Inferior parietal cortex (tissue), 1 donor: ENCODE measurements at regions not wholly inside any gene's neighbourhood (a gene's known extent, or its start where the extent isn't known, plus 50 kb on each side); places are given as distances from the start of the nearest gene placed in this dataset.

Source experiments
- DNase-seq: peaks from one replicate; pipeline ENCODE4 v3.0.0-alpha.2; 2016; ENCODE audit errors: extremely low spot score

- DNase-seq, result no peak
These were observed 240.5 kb upstream of the MYT1L start for GRCh38 chr2:2571301-2572150.

GRCh38 chr2:2570871-2571270 is 239.8 kb upstream of the MYT1L start:
- DNase-seq, result no peak

GRCh38 chr2:2570360-2570759 is 239.3 kb upstream of the MYT1L start:
- DNase-seq, result no peak

GRCh38 chr2:2569836-2570235 is 238.8 kb upstream of the MYT1L start:
- no peak for DNase-seq

GRCh38 chr2:2569306-2569705 is 238.2 kb upstream of the MYT1L start:
- no peak for DNase-seq

- no peak for DNase-seq
These were observed 237.3 kb upstream of the MYT1L start for GRCh38 chr2:2568411-2568810.

- no peak for DNase-seq
These were observed 236.7 kb upstream of the MYT1L start for GRCh38 chr2:2567776-2568175.

GRCh38 chr2:2566396-2567323 is 235.6 kb upstream of the MYT1L start:
- DNase-seq, result no peak

- no peak for DNase-seq
These were observed 234.6 kb upstream of the MYT1L start for GRCh38 chr2:2565671-2566070.

GRCh38 chr2:2564300-2565078 is 233.4 kb upstream of the MYT1L start:
- DNase-seq, result no peak

GRCh38 chr2:2563309-2563860 is 232.3 kb upstream of the MYT1L start:
- no peak for DNase-seq

GRCh38 chr2:2562867-2563266 is 231.8 kb upstream of the MYT1L start:
- no peak for DNase-seq

- no peak for DNase-seq
These were observed 230.4 kb upstream of the MYT1L start for GRCh38 chr2:2561346-2562095.

GRCh38 chr2:2560374-2561015 is 229.4 kb upstream of the MYT1L start:
- DNase-seq, result no peak

GRCh38 chr2:2558476-2558875 is 227.4 kb upstream of the MYT1L start:
- no peak for DNase-seq

- DNase-seq, result no peak
These were observed 226.4 kb upstream of the MYT1L start for GRCh38 chr2:2557475-2557874.

GRCh38 chr2:2550856-2551255 is 219.8 kb upstream of the MYT1L start:
- DNase-seq, result no peak

GRCh38 chr2:2547911-2548310 is 216.8 kb upstream of the MYT1L start:
- DNase-seq, result no peak

GRCh38 chr2:2547451-2547850 is 216.4 kb upstream of the MYT1L start:
- peak; percentile 61 for DNase-seq

- DNase-seq, result no peak
These were observed 215.0 kb upstream of the MYT1L start for GRCh38 chr2:2546046-2546445.
